GM23338 (cell line): ENCODE measurements at regions not wholly inside any gene's neighbourhood (a gene's known extent, or its start where the extent isn't known, plus 50 kb on each side); places are given as distances from the start of the nearest gene placed in this dataset.

ENCODE experiments used
- EZH2 ChIP-seq: fragments of 200-600 bp; sonication (generic); IDR thresholded peaks from one replicate; pipeline ENCODE4 v1.8.0; 2017; ENCODE audit warnings: antibody characterized with exemption, mild to moderate bottlenecking, low read depth; ENCODE audit not compliant: unreplicated experiment
- EZH2phosphoT487 ChIP-seq: fragments of 200-600 bp; sonication (generic); IDR thresholded peaks from one replicate; pipeline ENCODE4 v1.8.1; 2018; ENCODE audit warnings: antibody characterized with exemption; ENCODE audit not compliant: unreplicated experiment
- JUNB ChIP-seq: IDR thresholded peaks from one replicate; pipeline ENCODE4 v1.6.1; 2016; ENCODE audit warnings: antibody characterized with exemption; ENCODE audit not compliant: unreplicated experiment
- POLR2AphosphoS5 ChIP-seq: IDR thresholded peaks from 2 replicates; pipeline ENCODE4 v1.6.1; 2016; ENCODE audit warnings: antibody characterized with exemption, low read depth
- TF ChIP-seq, protein P1 (sequence below), 2 experiments: fragments of 200-600 bp in 1 of 2; sonication (generic) in 1 of 2; conservative IDR thresholded peaks; 2 replicates each; pipeline versions ENCODE4 v1.5.1 to v1.6.1; 2016 to 2017; ENCODE audit warnings: antibody characterized with exemption in 2 of 2, low read depth in 2 of 2, mild to moderate bottlenecking in 2 of 2, moderate library complexity in 1 of 2
- TF ChIP-seq, protein P2 (sequence below): IDR thresholded peaks from 2 replicates; pipeline ENCODE4 v1.6.1; 2016; ENCODE audit warnings: antibody characterized with exemption

DNA sequence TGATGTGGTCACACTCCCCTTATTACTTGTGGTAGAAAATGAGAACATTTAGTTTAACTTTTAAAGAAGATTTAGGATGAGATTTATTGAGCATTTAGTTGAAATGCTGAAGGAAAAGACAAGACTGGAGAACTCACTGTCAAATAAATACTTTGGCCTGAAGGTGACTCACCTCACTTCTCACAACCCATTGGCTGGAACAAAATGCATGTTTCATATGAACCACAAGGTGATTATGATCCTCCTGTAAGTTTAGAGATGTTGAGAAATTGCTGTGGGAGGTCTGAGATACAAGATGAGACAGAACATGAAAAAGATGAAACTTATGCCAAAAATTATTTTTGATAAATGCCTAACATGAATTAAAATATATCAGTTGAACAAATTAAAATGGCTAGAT is 1004.5 kb downstream of the SOCS6 start:
- TF ChIP-seq EZH2 (no peak), POLR2AphosphoS5 (no peak), JUNB (no peak), EZH2phosphoT487 (no peak)
- TF ChIP-seq, protein P1, sequence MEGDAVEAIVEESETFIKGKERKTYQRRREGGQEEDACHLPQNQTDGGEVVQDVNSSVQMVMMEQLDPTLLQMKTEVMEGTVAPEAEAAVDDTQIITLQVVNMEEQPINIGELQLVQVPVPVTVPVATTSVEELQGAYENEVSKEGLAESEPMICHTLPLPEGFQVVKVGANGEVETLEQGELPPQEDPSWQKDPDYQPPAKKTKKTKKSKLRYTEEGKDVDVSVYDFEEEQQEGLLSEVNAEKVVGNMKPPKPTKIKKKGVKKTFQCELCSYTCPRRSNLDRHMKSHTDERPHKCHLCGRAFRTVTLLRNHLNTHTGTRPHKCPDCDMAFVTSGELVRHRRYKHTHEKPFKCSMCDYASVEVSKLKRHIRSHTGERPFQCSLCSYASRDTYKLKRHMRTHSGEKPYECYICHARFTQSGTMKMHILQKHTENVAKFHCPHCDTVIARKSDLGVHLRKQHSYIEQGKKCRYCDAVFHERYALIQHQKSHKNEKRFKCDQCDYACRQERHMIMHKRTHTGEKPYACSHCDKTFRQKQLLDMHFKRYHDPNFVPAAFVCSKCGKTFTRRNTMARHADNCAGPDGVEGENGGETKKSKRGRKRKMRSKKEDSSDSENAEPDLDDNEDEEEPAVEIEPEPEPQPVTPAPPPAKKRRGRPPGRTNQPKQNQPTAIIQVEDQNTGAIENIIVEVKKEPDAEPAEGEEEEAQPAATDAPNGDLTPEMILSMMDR (conservative IDR thresholded peaks at IDR 0.05; ENCODE audit: low read depth in 2 of 2), result no peak
- TF ChIP-seq, protein P2, sequence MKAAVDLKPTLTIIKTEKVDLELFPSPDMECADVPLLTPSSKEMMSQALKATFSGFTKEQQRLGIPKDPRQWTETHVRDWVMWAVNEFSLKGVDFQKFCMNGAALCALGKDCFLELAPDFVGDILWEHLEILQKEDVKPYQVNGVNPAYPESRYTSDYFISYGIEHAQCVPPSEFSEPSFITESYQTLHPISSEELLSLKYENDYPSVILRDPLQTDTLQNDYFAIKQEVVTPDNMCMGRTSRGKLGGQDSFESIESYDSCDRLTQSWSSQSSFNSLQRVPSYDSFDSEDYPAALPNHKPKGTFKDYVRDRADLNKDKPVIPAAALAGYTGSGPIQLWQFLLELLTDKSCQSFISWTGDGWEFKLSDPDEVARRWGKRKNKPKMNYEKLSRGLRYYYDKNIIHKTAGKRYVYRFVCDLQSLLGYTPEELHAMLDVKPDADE, result no peak
